ENCODE measurements at regions not wholly inside any gene's neighbourhood (a gene's known extent, or its start where the extent isn't known, plus 50 kb on each side); places are given as distances from the start of the nearest gene placed in this dataset.

- TF ChIP-seq ZC3H10 (CRISPR knock-in tag; IDR thresholded peaks at IDR 0.05) (no peak), ARNTL (CRISPR knock-in tag; IDR thresholded peaks at IDR 0.05; ENCODE audit: borderline replicate concordance, low read depth) (no peak)
- ATAC-seq: no peak
Observed at GRCh38 chr16:9481747-9482730, 390.6 kb downstream of the HAPSTR1 start.

GRCh38 chr16:9484426-9484825, 393.0 kb downstream of the HAPSTR1 start:
- ATAC-seq: no peak
- no peak for TF ChIP-seq ZFP3 (CRISPR knock-in tag; IDR thresholded peaks at IDR 0.05)
- TF ChIP-seq TSHZ2 (CRISPR knock-in tag; IDR thresholded peaks at IDR 0.05): no peak
- TF ChIP-seq ESRRG (CRISPR knock-in tag; IDR thresholded peaks at IDR 0.05): no peak
- TF ChIP-seq TCF4 (CRISPR knock-in tag; IDR thresholded peaks at IDR 0.05; ENCODE audit: borderline replicate concordance): no peak
- no peak for TF ChIP-seq ARNTL (CRISPR knock-in tag; IDR thresholded peaks at IDR 0.05; ENCODE audit: borderline replicate concordance, low read depth)
- TF ChIP-seq ISL1 (CRISPR knock-in tag; IDR thresholded peaks at IDR 0.05): no peak
- TF ChIP-seq SNAI2 (CRISPR knock-in tag; IDR thresholded peaks at IDR 0.05): no peak
- TF ChIP-seq BACH2 (CRISPR knock-in tag; IDR thresholded peaks at IDR 0.05; ENCODE audit: borderline replicate concordance): no peak
- no peak for TF ChIP-seq POU6F1 (CRISPR knock-in tag; IDR thresholded peaks at IDR 0.05; ENCODE audit: borderline replicate concordance, low read depth)

GRCh38 chr16:9484881-9485280, 393.4 kb downstream of the HAPSTR1 start:
- no peak for TF ChIP-seq CSRNP3 (CRISPR knock-in tag; IDR thresholded peaks at IDR 0.05)
- no peak for TF ChIP-seq ZNF8 (CRISPR knock-in tag; IDR thresholded peaks at IDR 0.05)
- TF ChIP-seq ZNF70 (CRISPR knock-in tag; IDR thresholded peaks at IDR 0.05): no peak
- TF ChIP-seq ESRRG (CRISPR knock-in tag; IDR thresholded peaks at IDR 0.05): no peak
- no peak for TF ChIP-seq ZC3H10 (CRISPR knock-in tag; IDR thresholded peaks at IDR 0.05)
- no peak for TF ChIP-seq PATZ1 (CRISPR knock-in tag; IDR thresholded peaks at IDR 0.05; ENCODE audit: borderline replicate concordance)
- TF ChIP-seq ZFP3 (CRISPR knock-in tag; IDR thresholded peaks at IDR 0.05): no peak
- no peak for TF ChIP-seq CREB5 (CRISPR knock-in tag; IDR thresholded peaks at IDR 0.05; ENCODE audit: low read depth)
- no peak for TF ChIP-seq ZNF565 (CRISPR knock-in tag; conservative IDR thresholded peaks at IDR 0.05; ENCODE audit: low read depth)
- TF ChIP-seq SNAI2 (CRISPR knock-in tag; IDR thresholded peaks at IDR 0.05): no peak
- no peak for TF ChIP-seq RARB (CRISPR knock-in tag; IDR thresholded peaks at IDR 0.05)
- no peak for TF ChIP-seq CSDC2 (CRISPR knock-in tag; IDR thresholded peaks at IDR 0.05)
- TF ChIP-seq TSHZ2 (CRISPR knock-in tag; IDR thresholded peaks at IDR 0.05): no peak
- no peak for TF ChIP-seq OSR1 (CRISPR knock-in tag; IDR thresholded peaks at IDR 0.05)
- TF ChIP-seq ZFP30 (CRISPR knock-in tag; IDR thresholded peaks at IDR 0.05): no peak
- no peak for ATAC-seq

Measured in SK-N-SH treated with all-trans-retinoic acid at 6 μM for 48 hours (cell line).